ENCODE measurements at regions not wholly inside any gene's neighbourhood (a gene's known extent, or its start where the extent isn't known, plus 50 kb on each side); places are given as distances from the start of the nearest gene placed in this dataset.

DNA sequence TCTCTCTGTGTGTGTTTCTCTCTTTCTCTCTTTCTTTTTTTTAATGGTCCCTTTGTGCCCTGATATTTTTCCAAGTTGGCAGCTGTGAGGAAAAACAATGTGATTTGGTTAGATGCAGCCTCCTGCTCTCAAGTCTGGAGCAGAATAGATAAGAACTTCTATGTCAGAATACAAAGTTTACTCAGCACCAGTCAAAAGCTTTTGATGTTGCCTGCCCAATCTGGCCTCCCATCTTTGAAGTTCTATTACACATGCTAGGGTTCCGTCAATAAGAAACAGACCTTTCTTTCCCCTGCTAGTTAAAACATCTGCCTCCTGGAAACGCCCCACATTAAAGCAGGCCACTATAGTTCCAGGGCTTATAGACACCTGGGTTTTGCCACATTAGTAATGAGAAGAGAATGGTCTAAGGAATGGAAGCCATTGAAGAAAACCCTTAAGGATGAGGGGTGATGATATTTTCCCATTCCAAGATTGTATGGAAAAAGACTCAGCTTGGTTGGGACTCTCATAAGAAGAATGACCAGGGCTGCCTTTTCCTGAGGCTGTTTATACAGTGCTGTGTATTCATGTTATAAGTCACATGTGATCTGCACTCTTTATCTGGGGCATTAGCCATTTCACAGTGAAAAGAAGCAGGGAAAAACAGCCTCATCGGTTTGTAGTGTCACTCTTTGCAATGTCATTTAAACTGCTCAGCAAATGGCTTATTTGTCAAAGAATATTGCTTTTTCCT, 414.7 kb upstream of the PROX1 start:
- H3K4me3 Mint-ChIP-seq (ENCODE audit: low read depth): no peak overlapping the region
- no peak for TF ChIP-seq CTCF (IDR thresholded peaks at IDR 0.05; ENCODE audit: unreplicated experiment)
- H3K4me1 Mint-ChIP-seq (ENCODE audit: low read depth): peaks cover 32% of the 10 kb centered on the region
- no peak for DNase-seq (ENCODE audit: low spot score, unreplicated experiment)
- H3K9me3 Mint-ChIP-seq (ENCODE audit: low read depth): peaks cover 8% of the 10 kb centered on the region
- peaks cover 2% of the 10 kb centered on the region for H3K36me3 Mint-ChIP-seq (ENCODE audit: insufficient read depth)
- H3K27me3 Mint-ChIP-seq: no peaks in the 10 kb centered on the region
- H3K27ac Mint-ChIP-seq: no peak overlapping the region

- Mint-ChIP-seq H3K36me3 (ENCODE audit: insufficient read depth) (peaks cover 2% of the 10 kb centered on the region), H3K27ac (no peak overlapping the region), H3K27me3 (no peaks in the 10 kb centered on the region), H3K4me3 (ENCODE audit: low read depth) (no peak overlapping the region), H3K4me1 (ENCODE audit: low read depth) (peaks cover 32% of the 10 kb centered on the region), H3K9me3 (ENCODE audit: low read depth) (peaks cover 10% of the 10 kb centered on the region)
- DNase-seq (ENCODE audit: low spot score, unreplicated experiment): no peak
- no peak for TF ChIP-seq CTCF (IDR thresholded peaks at IDR 0.05; ENCODE audit: unreplicated experiment)
These were observed 414.1 kb upstream of the PROX1 start for GRCh38 chr1:213573648-213574009.

GRCh38 chr1:213582976-213583567, 404.7 kb upstream of the PROX1 start:
- H3K9me3 Mint-ChIP-seq (ENCODE audit: low read depth): peaks cover 7% of the 10 kb centered on the region
- peaks cover 21% of the 10 kb centered on the region for H3K4me1 Mint-ChIP-seq (ENCODE audit: low read depth)
- no peaks in the 10 kb centered on the region for H3K36me3 Mint-ChIP-seq (ENCODE audit: insufficient read depth)
- TF ChIP-seq CTCF (IDR thresholded peaks at IDR 0.05; ENCODE audit: unreplicated experiment): no peak
- no peak for DNase-seq (ENCODE audit: low spot score, unreplicated experiment)
- H3K27ac Mint-ChIP-seq: no peak overlapping the region
- H3K4me3 Mint-ChIP-seq (ENCODE audit: low read depth): no peak overlapping the region
- no peaks in the 10 kb centered on the region for H3K27me3 Mint-ChIP-seq

- H3K9me3 Mint-ChIP-seq (ENCODE audit: low read depth): no peaks in the 10 kb centered on the region
- no peak overlapping the region for H3K27ac Mint-ChIP-seq
- H3K36me3 Mint-ChIP-seq (ENCODE audit: insufficient read depth): no peaks in the 10 kb centered on the region
- no peak for TF ChIP-seq CTCF (IDR thresholded peaks at IDR 0.05; ENCODE audit: unreplicated experiment)
- H3K4me1 Mint-ChIP-seq (ENCODE audit: low read depth): peaks cover 21% of the 10 kb centered on the region
- no peaks in the 10 kb centered on the region for H3K27me3 Mint-ChIP-seq
- H3K4me3 Mint-ChIP-seq (ENCODE audit: low read depth): no peak overlapping the region
- no peak for DNase-seq (ENCODE audit: low spot score, unreplicated experiment)
These were observed 403.5 kb upstream of the PROX1 start for GRCh38 chr1:213584272-213584671.

DNA sequence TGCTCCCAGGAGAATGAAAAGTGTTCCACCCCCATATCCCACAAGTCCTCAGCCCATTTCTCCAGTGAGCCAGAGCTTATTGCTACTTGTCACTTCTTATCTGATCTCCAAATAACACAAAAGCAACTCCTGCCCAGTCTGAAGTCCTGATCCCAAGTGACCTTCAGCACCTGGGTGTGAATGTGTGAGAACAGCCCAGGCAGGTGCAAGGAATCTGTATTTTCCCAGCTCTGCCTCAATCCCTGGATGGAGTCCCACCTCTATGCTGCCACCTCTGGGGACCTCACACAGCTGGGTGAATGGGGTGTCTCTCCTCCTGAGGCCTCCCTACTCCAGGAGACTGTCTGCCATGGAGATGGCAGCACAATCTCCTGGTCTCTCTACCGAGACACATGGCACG, 402.4 kb upstream of the PROX1 start:
- no peak for TF ChIP-seq CTCF (IDR thresholded peaks at IDR 0.05; ENCODE audit: unreplicated experiment)
- Mint-ChIP-seq H3K36me3 (ENCODE audit: insufficient read depth) (no peaks in the 10 kb centered on the region), H3K27ac (no peak overlapping the region), H3K4me3 (ENCODE audit: low read depth) (no peak overlapping the region), H3K4me1 (ENCODE audit: low read depth) (peaks cover 21% of the 10 kb centered on the region), H3K9me3 (ENCODE audit: low read depth) (no peaks in the 10 kb centered on the region), H3K27me3 (no peaks in the 10 kb centered on the region)
- no peak for DNase-seq (ENCODE audit: low spot score, unreplicated experiment)

Data from progenitor cell of endocrine pancreas (in vitro differentiated cells).